ENCODE measurements at regions not wholly inside any gene's neighbourhood (a gene's known extent, or its start where the extent isn't known, plus 50 kb on each side); places are given as distances from the start of the nearest gene placed in this dataset.

DNA sequence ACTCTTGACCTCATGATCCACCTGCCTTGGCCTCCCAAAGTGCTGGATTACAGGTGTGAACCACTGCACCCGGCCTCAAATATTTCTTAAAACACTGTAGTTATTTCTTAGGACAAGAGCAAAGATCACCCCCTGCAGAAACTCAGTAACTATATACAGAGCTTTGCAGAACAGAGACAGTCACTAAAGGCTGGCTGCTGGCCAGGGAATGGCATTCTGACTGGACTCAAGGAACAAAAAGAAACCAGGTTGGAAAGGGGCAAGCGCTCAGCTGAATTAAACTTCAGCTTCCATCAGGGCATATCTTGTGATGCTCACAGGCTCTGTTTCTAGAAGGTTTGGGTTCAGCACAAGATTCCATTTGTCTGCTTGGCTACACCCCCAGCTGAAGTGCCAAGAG lies 95.8 kb downstream of the ADAMTS15 start:
- Histone ChIP-seq H3K9ac (ENCODE audit: low read depth in 2 of 2, low read length in 2 of 2) (no peak overlapping the region), H3K27ac (no peak overlapping the region), H3K27me3 (no peaks in the 10 kb centered on the region), H3K4me3 (no peak overlapping the region), H3K4me1 (no peaks in the 10 kb centered on the region), H3K36me3 (no peaks in the 10 kb centered on the region), H3K9me3 (no peaks in the 10 kb centered on the region)
- no peak for DNase-seq
- intact Hi-C loops (cut with DNase I): no loop called here
- TF ChIP-seq, protein P1, sequence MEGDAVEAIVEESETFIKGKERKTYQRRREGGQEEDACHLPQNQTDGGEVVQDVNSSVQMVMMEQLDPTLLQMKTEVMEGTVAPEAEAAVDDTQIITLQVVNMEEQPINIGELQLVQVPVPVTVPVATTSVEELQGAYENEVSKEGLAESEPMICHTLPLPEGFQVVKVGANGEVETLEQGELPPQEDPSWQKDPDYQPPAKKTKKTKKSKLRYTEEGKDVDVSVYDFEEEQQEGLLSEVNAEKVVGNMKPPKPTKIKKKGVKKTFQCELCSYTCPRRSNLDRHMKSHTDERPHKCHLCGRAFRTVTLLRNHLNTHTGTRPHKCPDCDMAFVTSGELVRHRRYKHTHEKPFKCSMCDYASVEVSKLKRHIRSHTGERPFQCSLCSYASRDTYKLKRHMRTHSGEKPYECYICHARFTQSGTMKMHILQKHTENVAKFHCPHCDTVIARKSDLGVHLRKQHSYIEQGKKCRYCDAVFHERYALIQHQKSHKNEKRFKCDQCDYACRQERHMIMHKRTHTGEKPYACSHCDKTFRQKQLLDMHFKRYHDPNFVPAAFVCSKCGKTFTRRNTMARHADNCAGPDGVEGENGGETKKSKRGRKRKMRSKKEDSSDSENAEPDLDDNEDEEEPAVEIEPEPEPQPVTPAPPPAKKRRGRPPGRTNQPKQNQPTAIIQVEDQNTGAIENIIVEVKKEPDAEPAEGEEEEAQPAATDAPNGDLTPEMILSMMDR (IDR thresholded peaks at IDR 0.05): no peak

DNA sequence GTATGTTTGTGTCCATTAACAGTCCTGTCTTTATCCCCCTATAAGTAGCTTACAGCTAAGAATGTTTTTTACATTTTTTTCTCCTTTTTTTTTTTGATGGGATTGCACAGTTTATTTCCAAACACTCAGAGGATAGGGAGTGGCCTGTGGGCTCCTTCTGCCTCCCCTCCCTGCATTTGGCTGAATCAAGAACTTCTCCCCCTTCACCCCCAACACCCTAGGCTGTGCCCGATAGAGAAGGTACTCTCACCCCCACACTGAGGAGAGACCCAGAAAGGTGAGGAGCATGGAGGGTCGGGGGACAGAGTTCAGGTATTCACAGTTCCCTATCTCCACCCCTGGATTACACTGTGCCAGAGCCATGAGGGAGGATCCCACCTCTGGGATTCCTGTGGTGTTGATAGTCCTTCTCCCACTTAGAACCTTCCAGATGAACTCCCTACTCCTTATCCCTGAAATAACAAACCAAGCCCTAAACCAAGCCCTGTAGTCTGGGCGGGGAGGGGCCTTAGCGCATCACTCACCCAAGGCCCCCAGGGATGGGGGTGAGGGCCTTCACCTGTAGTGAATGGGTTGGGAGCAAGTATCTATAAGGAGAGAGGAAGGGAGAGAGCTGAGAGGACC lies 97.1 kb downstream of the ADAMTS15 start:
- DNase-seq: no peak
- H3K36me3 ChIP-seq: no peaks in the 10 kb centered on the region
- intact Hi-C loops (cut with DNase I): no loop called here
- H3K9ac ChIP-seq (ENCODE audit: low read depth in 2 of 2, low read length in 2 of 2): no peak overlapping the region
- TF ChIP-seq, protein P1 (IDR thresholded peaks at IDR 0.05): no peak
- H3K27ac ChIP-seq: no peak overlapping the region
- H3K27me3 ChIP-seq: no peaks in the 10 kb centered on the region
- H3K9me3 ChIP-seq: no peaks in the 10 kb centered on the region
- H3K4me1 ChIP-seq: no peaks in the 10 kb centered on the region
- H3K4me3 ChIP-seq: no peak overlapping the region

DNA sequence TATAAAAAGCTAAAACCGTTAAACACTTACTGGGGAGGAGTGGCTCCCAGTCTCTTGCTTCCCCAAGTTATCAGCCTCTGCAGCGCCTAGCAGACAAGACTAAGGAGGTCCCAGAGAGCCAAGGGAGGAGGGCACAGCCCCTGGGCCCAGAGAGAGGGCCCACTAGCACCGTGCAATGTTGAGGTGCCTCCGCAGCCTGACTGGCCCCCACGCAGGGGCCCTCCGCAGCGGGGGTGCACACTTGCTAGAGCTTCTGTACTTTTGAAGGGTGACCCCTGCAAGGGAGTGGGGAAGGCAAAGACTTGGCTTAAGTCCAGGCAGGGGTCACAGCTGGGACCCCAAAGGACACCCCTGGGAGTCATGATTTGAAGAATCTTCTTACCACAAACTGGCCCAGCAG lies 98.0 kb downstream of the ADAMTS15 start:
- TF ChIP-seq, protein P1 (IDR thresholded peaks at IDR 0.05): no peak
- no peaks in the 10 kb centered on the region for H3K27me3 ChIP-seq
- intact Hi-C loops (cut with DNase I): no loop called here
- no peak overlapping the region for H3K27ac ChIP-seq
- H3K4me3 ChIP-seq: no peak overlapping the region
- DNase-seq: no peak
- no peaks in the 10 kb centered on the region for H3K4me1 ChIP-seq
- H3K36me3 ChIP-seq: no peaks in the 10 kb centered on the region
- no peaks in the 10 kb centered on the region for H3K9me3 ChIP-seq
- H3K9ac ChIP-seq (ENCODE audit: low read depth in 2 of 2, low read length in 2 of 2): no peak overlapping the region

DNA sequence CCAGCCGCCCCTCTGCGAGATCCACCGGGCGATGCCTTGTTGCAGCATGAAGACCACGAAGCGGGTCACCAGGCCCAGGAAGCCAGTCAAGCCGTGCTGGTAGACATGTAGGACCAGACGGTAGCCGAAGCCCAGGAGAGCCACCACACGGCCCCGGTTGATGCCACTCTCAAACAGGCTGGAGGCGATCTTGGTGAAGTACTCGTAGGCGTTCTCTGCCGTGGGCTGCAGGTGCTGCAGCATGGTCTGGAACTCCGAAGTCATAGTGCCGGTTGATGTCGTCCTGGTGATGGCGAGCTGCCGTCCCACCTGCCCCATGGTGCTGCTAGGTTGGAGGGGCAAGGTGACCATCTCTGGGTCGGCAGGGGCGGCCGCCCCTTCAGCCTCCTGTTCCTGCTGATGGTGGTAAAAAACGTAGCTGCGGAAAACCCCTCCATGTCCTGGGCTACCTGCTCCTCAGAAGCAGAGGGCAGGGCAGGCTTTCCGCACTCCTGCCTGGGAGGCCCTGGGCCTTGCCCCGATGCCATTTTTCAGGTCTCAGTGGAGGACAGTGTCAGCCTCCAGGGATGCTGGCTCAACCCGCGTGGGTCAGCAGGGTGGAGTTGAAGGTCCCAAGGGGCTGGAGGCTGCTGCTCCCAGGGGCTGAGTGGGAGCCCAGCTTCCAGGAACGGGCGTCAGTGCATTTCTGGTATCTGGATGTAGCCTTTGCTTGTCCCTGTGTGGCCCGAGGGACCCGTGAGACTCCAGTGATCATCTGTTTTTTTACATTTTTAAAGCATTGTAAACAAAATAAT lies 98.7 kb downstream of the ADAMTS15 start:
- TF ChIP-seq, protein P1 (IDR thresholded peaks at IDR 0.05): no peak
- H3K9ac ChIP-seq (ENCODE audit: low read depth in 2 of 2, low read length in 2 of 2): no peak overlapping the region
- H3K4me3 ChIP-seq: no peak overlapping the region
- no peaks in the 10 kb centered on the region for H3K4me1 ChIP-seq
- no peaks in the 10 kb centered on the region for H3K27me3 ChIP-seq
- no peaks in the 10 kb centered on the region for H3K36me3 ChIP-seq
- no peak overlapping the region for H3K27ac ChIP-seq
- no peak for DNase-seq
- no peaks in the 10 kb centered on the region for H3K9me3 ChIP-seq
- intact Hi-C loops (cut with DNase I): no loop called here

DNA sequence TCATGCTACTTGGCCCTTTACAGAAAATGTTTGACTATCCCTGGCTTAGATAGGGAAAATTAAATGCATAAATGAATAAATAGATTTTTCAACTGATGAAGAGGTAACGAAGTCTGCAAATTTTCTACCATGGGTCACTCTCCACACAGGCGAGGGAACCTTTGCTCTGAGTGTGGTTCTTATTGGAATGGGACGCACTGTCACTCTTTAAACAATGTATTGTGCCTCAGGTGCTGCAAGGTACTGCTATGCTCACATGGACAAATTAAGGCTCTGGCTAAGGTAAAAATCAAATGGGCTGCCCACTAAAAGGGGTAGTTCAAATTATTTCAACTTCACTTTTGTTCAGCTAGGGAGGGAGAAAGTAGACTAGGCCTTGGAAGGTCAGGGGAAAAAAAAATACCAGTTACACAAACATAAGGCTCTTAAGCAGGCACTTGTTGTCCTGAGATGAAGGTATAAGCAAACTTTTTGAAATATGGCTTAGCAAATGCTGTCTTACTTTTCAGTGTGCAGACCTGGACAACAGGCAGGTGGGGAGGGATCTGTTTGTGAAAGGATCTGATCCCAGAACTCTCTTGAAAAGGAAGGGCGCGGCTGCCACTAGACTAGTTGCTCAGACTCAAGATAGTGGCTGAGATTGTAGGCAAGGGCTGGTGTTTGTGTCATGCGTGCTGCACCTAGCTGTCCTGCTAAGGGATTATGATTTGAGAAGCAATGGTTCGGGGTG lies 99.5 kb downstream of the ADAMTS15 start:
- Histone ChIP-seq H3K9me3 (no peaks in the 10 kb centered on the region), H3K4me1 (no peaks in the 10 kb centered on the region), H3K9ac (ENCODE audit: low read depth in 2 of 2, low read length in 2 of 2) (no peak overlapping the region), H3K27ac (no peak overlapping the region), H3K36me3 (no peaks in the 10 kb centered on the region), H3K27me3 (no peaks in the 10 kb centered on the region), H3K4me3 (no peak overlapping the region)
- TF ChIP-seq, protein P1 (IDR thresholded peaks at IDR 0.05): no peak
- no peak for DNase-seq
- intact Hi-C loops (cut with DNase I): no loop called here
